Neural progenitor cell (in vitro differentiated cells): ENCODE measurements at regions not wholly inside any gene's neighbourhood (a gene's known extent, or its start where the extent isn't known, plus 50 kb on each side); places are given as distances from the start of the nearest gene placed in this dataset.

Source experiments
- EZH2phosphoT487 ChIP-seq: fragments of 200-600 bp; sonication (generic); IDR thresholded peaks from 2 replicates; pipeline ENCODE4 v1.6.1; 2017; ENCODE audit warnings: antibody characterized with exemption
- TF ChIP-seq, protein P1 (sequence below): fragments of 200-600 bp; sonication (generic); IDR thresholded peaks from 2 replicates; pipeline ENCODE4 v1.5.1; 2017; ENCODE audit warnings: antibody characterized with exemption, mild to moderate bottlenecking

DNA sequence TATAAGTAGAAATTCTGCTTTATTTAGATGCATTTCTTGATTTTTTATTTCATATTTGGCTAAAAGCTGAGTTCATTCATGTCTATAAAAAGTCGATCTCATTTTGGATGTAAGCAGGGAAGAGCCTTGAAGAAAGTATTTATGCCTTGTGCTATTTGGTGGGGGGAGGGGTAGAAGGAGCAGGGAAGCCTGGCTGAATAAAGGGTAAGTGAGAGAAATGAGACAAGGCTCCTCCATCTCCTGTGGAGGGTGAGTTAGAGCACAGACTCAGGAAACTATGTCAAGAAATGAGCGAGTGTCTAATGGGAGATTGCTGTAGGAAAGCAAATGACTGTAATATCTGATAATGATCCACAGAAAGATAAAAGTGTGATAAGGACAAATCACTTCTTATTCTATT lies 121.8 kb upstream of the ATP11B start:
- TF ChIP-seq, protein P1, sequence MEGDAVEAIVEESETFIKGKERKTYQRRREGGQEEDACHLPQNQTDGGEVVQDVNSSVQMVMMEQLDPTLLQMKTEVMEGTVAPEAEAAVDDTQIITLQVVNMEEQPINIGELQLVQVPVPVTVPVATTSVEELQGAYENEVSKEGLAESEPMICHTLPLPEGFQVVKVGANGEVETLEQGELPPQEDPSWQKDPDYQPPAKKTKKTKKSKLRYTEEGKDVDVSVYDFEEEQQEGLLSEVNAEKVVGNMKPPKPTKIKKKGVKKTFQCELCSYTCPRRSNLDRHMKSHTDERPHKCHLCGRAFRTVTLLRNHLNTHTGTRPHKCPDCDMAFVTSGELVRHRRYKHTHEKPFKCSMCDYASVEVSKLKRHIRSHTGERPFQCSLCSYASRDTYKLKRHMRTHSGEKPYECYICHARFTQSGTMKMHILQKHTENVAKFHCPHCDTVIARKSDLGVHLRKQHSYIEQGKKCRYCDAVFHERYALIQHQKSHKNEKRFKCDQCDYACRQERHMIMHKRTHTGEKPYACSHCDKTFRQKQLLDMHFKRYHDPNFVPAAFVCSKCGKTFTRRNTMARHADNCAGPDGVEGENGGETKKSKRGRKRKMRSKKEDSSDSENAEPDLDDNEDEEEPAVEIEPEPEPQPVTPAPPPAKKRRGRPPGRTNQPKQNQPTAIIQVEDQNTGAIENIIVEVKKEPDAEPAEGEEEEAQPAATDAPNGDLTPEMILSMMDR: no peak
- TF ChIP-seq EZH2phosphoT487: no peak
